Neural crest cell (in vitro differentiated cells): ENCODE measurements at regions not wholly inside any gene's neighbourhood (a gene's known extent, or its start where the extent isn't known, plus 50 kb on each side); places are given as distances from the start of the nearest gene placed in this dataset.

Source experiments
- DNase-seq: peaks from one replicate; pipeline ENCODE4 v3.0.0; 2021; ENCODE audit warnings: low read depth, mixed read lengths, low spot score
- H3K27ac Mint-ChIP-seq: one replicate; pipeline ENCODE4 v1.8.0; 2021; ENCODE audit warnings: mild to moderate bottlenecking, mixed read lengths; ENCODE audit not compliant: unreplicated experiment
- H3K27me3 Mint-ChIP-seq: 2 replicates; pipeline ENCODE4 v1.8.0; 2021; ENCODE audit warnings: low read depth, mild to moderate bottlenecking, mixed read lengths
- H3K36me3 Mint-ChIP-seq: 2 replicates; pipeline ENCODE4 v1.8.0; 2021; ENCODE audit warnings: low read depth, mild to moderate bottlenecking, mixed read lengths
- H3K4me1 Mint-ChIP-seq: 2 replicates; pipeline ENCODE4 v1.8.0; 2021; ENCODE audit warnings: mixed read lengths
- H3K4me3 Mint-ChIP-seq: one replicate; pipeline ENCODE4 v1.8.0; 2021; ENCODE audit warnings: mild to moderate bottlenecking, mixed read lengths
- H3K9me3 Mint-ChIP-seq: 2 replicates; pipeline ENCODE4 v1.8.0; 2021; ENCODE audit warnings: mixed read lengths
- CTCF ChIP-seq: fragments of 200-600 bp; sonication (generic); conservative IDR thresholded peaks from 2 replicates; pipeline ENCODE4 v1.5.0; 2021; ENCODE audit warnings: antibody characterized with exemption, mild to moderate bottlenecking

DNA sequence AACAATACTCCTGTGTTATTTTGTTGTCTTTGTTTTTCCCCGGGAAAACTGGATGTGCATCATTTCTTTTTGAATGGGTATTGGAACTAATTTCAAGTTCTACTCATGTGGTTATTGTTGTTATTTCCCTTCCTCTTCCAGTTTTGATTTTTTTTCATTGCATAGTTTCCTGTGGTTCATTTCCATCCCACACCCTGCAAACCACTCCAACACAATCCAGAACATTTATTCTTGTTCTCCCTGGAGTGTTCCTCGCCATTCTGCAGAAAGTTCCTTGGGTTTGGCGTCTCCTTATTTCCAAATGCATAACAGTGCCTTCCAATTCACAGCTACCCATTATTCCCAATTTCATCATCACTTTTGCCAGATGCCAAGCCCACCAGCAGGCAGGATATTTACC is 775.1 kb downstream of the TNS3 start:
- H3K4me3 Mint-ChIP-seq = no peak overlapping the region
- no peaks in the 10 kb centered on the region for H3K9me3 Mint-ChIP-seq
- H3K36me3 Mint-ChIP-seq = no peaks in the 10 kb centered on the region
- no peak for TF ChIP-seq CTCF
- no peak overlapping the region for H3K27ac Mint-ChIP-seq
- DNase-seq = no peak
- H3K4me1 Mint-ChIP-seq = peaks cover 35% of the 10 kb centered on the region
- no peaks in the 10 kb centered on the region for H3K27me3 Mint-ChIP-seq

DNA sequence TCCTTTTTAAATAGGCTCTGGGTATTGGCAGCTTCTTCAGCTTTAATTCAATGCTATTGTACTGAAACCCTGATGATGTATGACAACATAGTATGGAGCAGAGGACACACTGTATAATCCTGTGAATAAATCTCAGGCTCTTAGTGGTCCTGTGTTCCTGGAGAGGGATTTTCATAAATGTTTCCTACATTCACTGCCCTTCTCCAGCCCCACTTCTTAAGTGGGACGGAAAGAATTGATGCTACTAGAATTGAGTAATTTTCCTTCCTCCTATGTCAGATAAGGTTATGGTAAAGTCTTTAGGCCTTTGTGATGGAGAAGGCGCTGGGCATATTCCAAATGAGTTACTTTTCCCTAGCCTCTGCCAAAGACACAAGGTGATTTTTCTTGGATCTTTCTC is 779.4 kb downstream of the TNS3 start:
- peaks cover 3% of the 10 kb centered on the region for H3K36me3 Mint-ChIP-seq
- no peaks in the 10 kb centered on the region for H3K27me3 Mint-ChIP-seq
- no peak for DNase-seq
- TF ChIP-seq CTCF = no peak
- no peak overlapping the region for H3K27ac Mint-ChIP-seq
- peaks cover 5% of the 10 kb centered on the region for H3K9me3 Mint-ChIP-seq
- peaks cover 11% of the 10 kb centered on the region for H3K4me1 Mint-ChIP-seq
- no peak overlapping the region for H3K4me3 Mint-ChIP-seq

DNA sequence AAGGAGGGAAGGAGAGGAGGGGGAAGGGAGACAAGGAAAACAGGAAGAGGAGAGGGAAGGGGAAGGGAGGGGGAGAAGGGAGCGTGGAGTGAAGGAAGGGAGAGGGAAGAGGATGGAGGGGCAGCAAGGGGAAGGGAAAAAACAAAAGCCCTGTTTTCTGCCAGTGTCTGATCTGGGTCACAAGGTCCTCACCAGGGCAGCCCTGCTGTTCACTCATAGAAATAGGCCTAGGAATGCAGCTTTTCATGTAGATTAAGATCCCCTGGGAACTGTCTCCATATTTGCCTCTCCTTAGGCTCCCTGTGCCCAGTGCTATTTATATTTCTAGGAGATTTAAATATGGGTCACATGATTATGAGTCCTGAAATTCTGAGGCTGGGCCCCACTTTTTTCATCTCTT is 790.7 kb downstream of the TNS3 start:
- H3K4me3 Mint-ChIP-seq = no peak overlapping the region
- H3K27me3 Mint-ChIP-seq = no peaks in the 10 kb centered on the region
- DNase-seq = no peak
- peaks cover 6% of the 10 kb centered on the region for H3K36me3 Mint-ChIP-seq
- H3K9me3 Mint-ChIP-seq = peaks cover 10% of the 10 kb centered on the region
- peak overlapping the region; percentile 75 for H3K27ac Mint-ChIP-seq
- TF ChIP-seq CTCF = no peak
- H3K4me1 Mint-ChIP-seq = peaks cover 21% of the 10 kb centered on the region

DNA sequence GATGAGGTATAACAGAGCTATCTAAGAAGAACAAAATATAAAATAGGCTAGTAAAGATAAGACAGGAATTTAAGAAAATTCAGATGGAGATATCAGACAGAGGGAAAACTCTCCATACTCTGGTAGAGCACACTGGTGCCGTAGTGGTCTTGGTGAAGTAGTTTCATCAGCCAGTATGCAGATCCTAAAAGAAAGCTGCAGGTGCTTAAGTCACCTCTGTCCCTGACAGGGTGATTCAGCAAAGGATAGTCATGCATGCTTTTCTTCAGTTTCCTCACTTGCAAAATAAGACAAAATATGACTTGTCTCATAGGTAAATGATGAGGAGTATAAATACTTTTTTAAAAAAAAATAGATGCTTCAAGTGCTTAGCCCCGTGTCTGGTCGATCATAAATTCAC is 794.9 kb downstream of the TNS3 start:
- Mint-ChIP-seq H3K27me3 (no peaks in the 10 kb centered on the region), H3K9me3 (peaks cover 7% of the 10 kb centered on the region), H3K4me3 (no peak overlapping the region), H3K36me3 (peaks cover 6% of the 10 kb centered on the region), H3K4me1 (peaks cover 24% of the 10 kb centered on the region), H3K27ac (no peak overlapping the region)
- no peak for DNase-seq
- no peak for TF ChIP-seq CTCF

DNA sequence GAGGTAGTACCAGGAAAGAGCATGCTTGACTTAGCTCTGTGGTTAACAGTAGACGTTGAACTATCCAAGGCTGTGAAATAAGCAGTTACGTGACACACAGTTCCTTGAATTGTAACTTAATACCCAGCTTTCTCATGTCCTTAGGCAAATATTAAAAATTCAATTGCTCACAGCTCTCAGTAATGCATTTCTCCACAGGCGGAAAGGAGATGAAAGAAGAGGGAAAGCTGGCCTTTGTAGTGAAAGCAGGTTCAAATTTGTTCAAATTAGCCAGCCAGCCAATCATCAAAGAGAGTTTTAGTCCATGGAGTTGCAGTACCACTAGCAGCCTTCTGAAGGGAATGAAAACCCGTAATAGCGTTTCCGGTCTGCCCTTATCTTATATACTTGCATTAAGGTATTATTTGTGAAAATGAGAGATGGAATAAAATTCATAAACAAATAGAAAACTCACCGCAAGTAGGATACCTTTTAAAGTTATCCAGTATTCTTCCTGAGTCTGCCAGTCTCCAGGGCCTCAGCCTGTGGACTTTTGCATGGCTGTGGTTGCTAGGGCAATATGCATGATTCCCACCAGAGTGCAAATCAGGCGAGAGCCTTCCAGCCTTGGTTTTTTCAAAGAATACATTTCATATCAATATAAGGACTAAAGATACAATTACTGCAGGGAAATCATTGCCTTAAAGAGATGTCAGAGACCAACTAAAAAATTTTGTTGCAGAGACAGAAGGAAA is 795.5 kb downstream of the TNS3 start:
- peaks cover 18% of the 10 kb centered on the region for H3K4me1 Mint-ChIP-seq
- H3K36me3 Mint-ChIP-seq = peaks cover 11% of the 10 kb centered on the region
- peak; percentile 37 for TF ChIP-seq CTCF
- H3K4me3 Mint-ChIP-seq = no peak overlapping the region
- H3K9me3 Mint-ChIP-seq = peaks cover 10% of the 10 kb centered on the region
- DNase-seq = no peak
- no peak overlapping the region for H3K27ac Mint-ChIP-seq
- H3K27me3 Mint-ChIP-seq = no peaks in the 10 kb centered on the region
